ENCODE measurements at regions not wholly inside any gene's neighbourhood (a gene's known extent, or its start where the extent isn't known, plus 50 kb on each side); places are given as distances from the start of the nearest gene placed in this dataset.

DNA sequence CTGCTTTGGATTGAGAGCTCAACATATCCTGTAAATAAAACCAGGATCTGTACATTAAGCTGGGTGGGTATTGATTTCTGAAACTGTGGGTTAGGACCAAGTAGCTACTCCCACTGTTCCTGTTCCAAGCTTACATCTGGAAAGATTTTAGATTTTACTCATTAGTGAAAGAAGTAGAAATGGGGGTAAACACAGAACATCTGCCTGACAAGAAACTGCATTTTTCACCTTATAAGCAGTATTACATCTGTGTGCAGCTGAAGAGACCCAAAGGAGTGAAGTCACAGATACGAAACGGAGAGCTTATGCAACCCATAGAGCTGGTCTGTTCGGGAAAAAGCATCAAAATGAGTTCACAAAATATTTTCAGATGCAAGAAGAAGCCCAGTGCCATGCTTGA lies 235.2 kb downstream of the SLITRK5 start:
- no peak for TF ChIP-seq POLR2A (IDR thresholded peaks at IDR 0.05; ENCODE audit: borderline replicate concordance, extremely low read depth, insufficient read depth, insufficient read length)
- TF ChIP-seq, protein P1, sequence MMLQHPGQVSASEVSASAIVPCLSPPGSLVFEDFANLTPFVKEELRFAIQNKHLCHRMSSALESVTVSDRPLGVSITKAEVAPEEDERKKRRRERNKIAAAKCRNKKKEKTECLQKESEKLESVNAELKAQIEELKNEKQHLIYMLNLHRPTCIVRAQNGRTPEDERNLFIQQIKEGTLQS (IDR thresholded peaks at IDR 0.05) = no peak
- no peak for TF ChIP-seq EZH2 (IDR thresholded peaks at IDR 0.05)
- TF ChIP-seq, protein P2, sequence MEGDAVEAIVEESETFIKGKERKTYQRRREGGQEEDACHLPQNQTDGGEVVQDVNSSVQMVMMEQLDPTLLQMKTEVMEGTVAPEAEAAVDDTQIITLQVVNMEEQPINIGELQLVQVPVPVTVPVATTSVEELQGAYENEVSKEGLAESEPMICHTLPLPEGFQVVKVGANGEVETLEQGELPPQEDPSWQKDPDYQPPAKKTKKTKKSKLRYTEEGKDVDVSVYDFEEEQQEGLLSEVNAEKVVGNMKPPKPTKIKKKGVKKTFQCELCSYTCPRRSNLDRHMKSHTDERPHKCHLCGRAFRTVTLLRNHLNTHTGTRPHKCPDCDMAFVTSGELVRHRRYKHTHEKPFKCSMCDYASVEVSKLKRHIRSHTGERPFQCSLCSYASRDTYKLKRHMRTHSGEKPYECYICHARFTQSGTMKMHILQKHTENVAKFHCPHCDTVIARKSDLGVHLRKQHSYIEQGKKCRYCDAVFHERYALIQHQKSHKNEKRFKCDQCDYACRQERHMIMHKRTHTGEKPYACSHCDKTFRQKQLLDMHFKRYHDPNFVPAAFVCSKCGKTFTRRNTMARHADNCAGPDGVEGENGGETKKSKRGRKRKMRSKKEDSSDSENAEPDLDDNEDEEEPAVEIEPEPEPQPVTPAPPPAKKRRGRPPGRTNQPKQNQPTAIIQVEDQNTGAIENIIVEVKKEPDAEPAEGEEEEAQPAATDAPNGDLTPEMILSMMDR (IDR thresholded peaks at IDR 0.05 in 2 of 3, conservative IDR thresholded peaks at IDR 0.05 in 1 of 3; ENCODE audit: borderline replicate concordance in 1 of 3, insufficient read depth in 1 of 3, low read depth in 2 of 3, low read length in 2 of 3) = no peak
- no peak for TF ChIP-seq SP1 (IDR thresholded peaks at IDR 0.05; ENCODE audit: low read depth)
- TF ChIP-seq SRF (IDR thresholded peaks at IDR 0.05; ENCODE audit: low read depth) = no peak
- TF ChIP-seq FOSL1 (IDR thresholded peaks at IDR 0.05; ENCODE audit: low read depth) = no peak
- TF ChIP-seq, protein P3, sequence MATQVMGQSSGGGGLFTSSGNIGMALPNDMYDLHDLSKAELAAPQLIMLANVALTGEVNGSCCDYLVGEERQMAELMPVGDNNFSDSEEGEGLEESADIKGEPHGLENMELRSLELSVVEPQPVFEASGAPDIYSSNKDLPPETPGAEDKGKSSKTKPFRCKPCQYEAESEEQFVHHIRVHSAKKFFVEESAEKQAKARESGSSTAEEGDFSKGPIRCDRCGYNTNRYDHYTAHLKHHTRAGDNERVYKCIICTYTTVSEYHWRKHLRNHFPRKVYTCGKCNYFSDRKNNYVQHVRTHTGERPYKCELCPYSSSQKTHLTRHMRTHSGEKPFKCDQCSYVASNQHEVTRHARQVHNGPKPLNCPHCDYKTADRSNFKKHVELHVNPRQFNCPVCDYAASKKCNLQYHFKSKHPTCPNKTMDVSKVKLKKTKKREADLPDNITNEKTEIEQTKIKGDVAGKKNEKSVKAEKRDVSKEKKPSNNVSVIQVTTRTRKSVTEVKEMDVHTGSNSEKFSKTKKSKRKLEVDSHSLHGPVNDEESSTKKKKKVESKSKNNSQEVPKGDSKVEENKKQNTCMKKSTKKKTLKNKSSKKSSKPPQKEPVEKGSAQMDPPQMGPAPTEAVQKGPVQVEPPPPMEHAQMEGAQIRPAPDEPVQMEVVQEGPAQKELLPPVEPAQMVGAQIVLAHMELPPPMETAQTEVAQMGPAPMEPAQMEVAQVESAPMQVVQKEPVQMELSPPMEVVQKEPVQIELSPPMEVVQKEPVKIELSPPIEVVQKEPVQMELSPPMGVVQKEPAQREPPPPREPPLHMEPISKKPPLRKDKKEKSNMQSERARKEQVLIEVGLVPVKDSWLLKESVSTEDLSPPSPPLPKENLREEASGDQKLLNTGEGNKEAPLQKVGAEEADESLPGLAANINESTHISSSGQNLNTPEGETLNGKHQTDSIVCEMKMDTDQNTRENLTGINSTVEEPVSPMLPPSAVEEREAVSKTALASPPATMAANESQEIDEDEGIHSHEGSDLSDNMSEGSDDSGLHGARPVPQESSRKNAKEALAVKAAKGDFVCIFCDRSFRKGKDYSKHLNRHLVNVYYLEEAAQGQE (IDR thresholded peaks at IDR 0.05; ENCODE audit: low read depth) = no peak
- TF ChIP-seq EGR1 (IDR thresholded peaks at IDR 0.05; ENCODE audit: low read depth) = no peak
- TF ChIP-seq JUND (IDR thresholded peaks at IDR 0.05) = no peak
- no peak for TF ChIP-seq EZH2phosphoT487 (IDR thresholded peaks at IDR 0.05; ENCODE audit: borderline replicate concordance)
- no peak for TF ChIP-seq ZNF274 (IDR thresholded peaks at IDR 0.05; ENCODE audit: low read depth, low read length)
- TF ChIP-seq POLR2AphosphoS5 (IDR thresholded peaks at IDR 0.05; ENCODE audit: low read depth, low read length) = no peak

Measured in HCT116 (cell line).